ENCODE measurements at regions not wholly inside any gene's neighbourhood (a gene's known extent, or its start where the extent isn't known, plus 50 kb on each side); places are given as distances from the start of the nearest gene placed in this dataset.

DNA sequence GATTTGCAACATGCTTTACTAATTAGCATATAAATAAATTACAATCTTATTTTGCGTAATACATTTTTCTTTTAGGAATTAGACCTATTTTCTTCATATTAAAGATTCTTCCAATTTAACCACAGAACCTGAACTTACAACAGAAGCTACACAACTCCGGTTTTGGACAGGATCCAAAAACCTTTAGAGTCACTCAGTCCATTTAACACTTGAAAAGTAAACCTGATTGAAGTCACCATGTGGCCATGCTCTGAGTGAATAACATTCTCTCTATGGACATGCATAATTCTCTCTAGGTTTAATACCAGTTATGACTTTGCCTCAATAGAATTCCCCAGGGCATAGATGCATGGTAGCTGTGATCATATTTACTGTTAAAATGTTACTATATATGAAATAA, 751.0 kb downstream of the VGLL3 start (continued):
- no peak for TF ChIP-seq SKIL (IDR thresholded peaks at IDR 0.05; ENCODE audit: low read depth, poor library complexity, severe bottlenecking)
- TF ChIP-seq ZNF592 (IDR thresholded peaks at IDR 0.05): no peak
- TF ChIP-seq GABPA (IDR thresholded peaks at IDR 0.05; ENCODE audit: low read depth): no peak
- TF ChIP-seq, protein P1, sequence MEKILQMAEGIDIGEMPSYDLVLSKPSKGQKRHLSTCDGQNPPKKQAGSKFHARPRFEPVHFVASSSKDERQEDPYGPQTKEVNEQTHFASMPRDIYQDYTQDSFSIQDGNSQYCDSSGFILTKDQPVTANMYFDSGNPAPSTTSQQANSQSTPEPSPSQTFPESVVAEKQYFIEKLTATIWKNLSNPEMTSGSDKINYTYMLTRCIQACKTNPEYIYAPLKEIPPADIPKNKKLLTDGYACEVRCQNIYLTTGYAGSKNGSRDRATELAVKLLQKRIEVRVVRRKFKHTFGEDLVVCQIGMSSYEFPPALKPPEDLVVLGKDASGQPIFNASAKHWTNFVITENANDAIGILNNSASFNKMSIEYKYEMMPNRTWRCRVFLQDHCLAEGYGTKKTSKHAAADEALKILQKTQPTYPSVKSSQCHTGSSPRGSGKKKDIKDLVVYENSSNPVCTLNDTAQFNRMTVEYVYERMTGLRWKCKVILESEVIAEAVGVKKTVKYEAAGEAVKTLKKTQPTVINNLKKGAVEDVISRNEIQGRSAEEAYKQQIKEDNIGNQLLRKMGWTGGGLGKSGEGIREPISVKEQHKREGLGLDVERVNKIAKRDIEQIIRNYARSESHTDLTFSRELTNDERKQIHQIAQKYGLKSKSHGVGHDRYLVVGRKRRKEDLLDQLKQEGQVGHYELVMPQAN (conservative IDR thresholded peaks at IDR 0.05): no peak
- TF ChIP-seq TARDBP (IDR thresholded peaks at IDR 0.05; ENCODE audit: borderline replicate concordance): no peak
- no peak for TF ChIP-seq STAT1 (conservative IDR thresholded peaks at IDR 0.05)
- no peak for TF ChIP-seq BRCA1 (IDR thresholded peaks at IDR 0.05; ENCODE audit: low read depth, low read length)
